Spleen (tissue), 11 donors: ENCODE measurements at regions not wholly inside any gene's neighbourhood (a gene's known extent, or its start where the extent isn't known, plus 50 kb on each side); places are given as distances from the start of the nearest gene placed in this dataset.
"Not testable (repeated sequence)": the region's sequence is repeated elsewhere in the genome, so short reads cannot be mapped to it uniquely, and the experiment has no call there.

Experiments used
- DNase-seq: peaks from one replicate; pipeline ENCODE4 v3.0.0-alpha.2; 2020
- H3K27ac ChIP-seq, 8 donors: fragments of 200-600 bp; sonication (generic) in 7 of 8; 1 replicate in 4 of 8; 2 replicates in 4 of 8; pipeline versions ENCODE4 v1.5.0 to v1.8.0; 2016 to 2021; ENCODE audit warnings: inconsistent platforms in 4 of 8, mild to moderate bottlenecking in 4 of 8, moderate library complexity in 1 of 8
- H3K27me3 ChIP-seq, 7 donors: fragments of 200-600 bp; sonication (generic) in 6 of 7; replicated peaks in 1 of 7; 1 replicate in 4 of 7; 2 replicates in 3 of 7; pipeline versions ENCODE4 v1.5.0 to v1.8.0; 2016 to 2021; ENCODE audit warnings: inconsistent platforms in 3 of 7, mild to moderate bottlenecking in 1 of 7
- H3K36me3 ChIP-seq, 6 donors: fragments of 200-600 bp; sonication (generic) in 5 of 6; 1 replicate in 4 of 6; 2 replicates in 2 of 6; pipeline versions ENCODE4 v1.5.0 to v1.8.0; 2016 to 2021; ENCODE audit warnings: inconsistent platforms in 2 of 6
- H3K4me1 ChIP-seq, 6 donors: fragments of 200-600 bp; sonication (generic) in 5 of 6; 1 replicate in 3 of 6; 2 replicates in 3 of 6; pipeline versions ENCODE4 v1.5.0 to v1.8.0; 2016 to 2021; ENCODE audit warnings: inconsistent platforms in 3 of 6
- H3K4me3 ChIP-seq, 8 donors: fragments of 200-600 bp; sonication (generic) in 7 of 8; 1 replicate in 4 of 8; 2 replicates in 4 of 8; pipeline versions ENCODE4 v1.5.0 to v1.8.0; 2016 to 2021; ENCODE audit warnings: inconsistent platforms in 4 of 8, mild to moderate bottlenecking in 4 of 8, moderate library complexity in 2 of 8
- H3K9me3 ChIP-seq, 8 donors: fragments of 200-600 bp; sonication (generic) in 7 of 8; 1 replicate in 4 of 8; 2 replicates in 4 of 8; pipeline versions ENCODE4 v1.5.0 to v1.8.0; 2016 to 2021; ENCODE audit warnings: inconsistent platforms in 4 of 8
- WGBS, 5 donors: extraction: QIAGEN DNeasy Blood & Tissue Kit in 3 of 5; methylation state at CpG; one replicate each; pipeline versions ENCODE4 v1.1.5 to v1.1.7; 2013 to 2018; 5-methylcytosine and 5-hydroxymethylcytosine counted together
- intact Hi-C: fragments of 100-400 bp; cut with DNase I; formaldehyde crosslinking; loops from one replicate; pipeline ENCODE4 v1.15.0; 2023; ENCODE audit warnings: low total_unique reads
- TF ChIP-seq, protein P1 (sequence below), 11 experiments: fragments of 200-600 bp in 7 of 11; fragments of 450-650 bp in 4 of 11; sonication (generic) in 4 of 11; IDR thresholded peaks in 8 of 11; conservative IDR thresholded peaks in 3 of 11; 1 replicate in 7 of 11; 2 replicates in 4 of 11; pipeline versions ENCODE4 v1.4.0 to v1.8.0; 2016 to 2021; ENCODE audit warnings: antibody characterized with exemption in 11 of 11, inconsistent platforms in 4 of 11, mild to moderate bottlenecking in 1 of 11
- donor health status: healthy with polysubstance abuse.
- donor health status: DM: no; HTN: no; CAD: no; lungs with moderate emphysema.
- donor health status: DM: no; HTN: no; CAD: no.
- donor health status: Bipolar disorder and iron deficiency.
- donor health status: healthy.
- donor health status: DM: no; HTN: no; CAD: no.
- donor health status: DM: yes; HTN: yes; CAD: no.

GRCh38 chr4:8984641-8985040, 113.0 kb upstream of the HMX1 start:
- H3K27ac ChIP-seq, H3K36me3 ChIP-seq, intact Hi-C loops, H3K4me3 ChIP-seq, H3K27me3 ChIP-seq, H3K9me3 ChIP-seq, H3K4me1 ChIP-seq: not testable (repeated sequence)
- peak; percentile 47 for DNase-seq
- 84 to 94% (median 87%) methylated on average over 11 of the region's 11 CpGs for WGBS, 5 donors

GRCh38 chr4:8983921-8984320, 112.3 kb upstream of the HMX1 start:
- intact Hi-C loops: not testable (repeated sequence)
- 89 to 93% (median 92%) methylated on average over 7 to 12 of the region's 12 CpGs for WGBS, 5 donors
- peak; percentile 9 for DNase-seq

GRCh38 chr4:8976466-8977128, 105.0 kb upstream of the HMX1 start:
- intact Hi-C loops, H3K4me3 ChIP-seq, H3K9me3 ChIP-seq, H3K27me3 ChIP-seq, H3K4me1 ChIP-seq, H3K36me3 ChIP-seq, DNase-seq, H3K27ac ChIP-seq: not testable (repeated sequence)
- WGBS, 5 donors: 80 to 87% (median 82%) methylated on average over 18 to 24 of the region's 24 CpGs

More at GRCh38 chr4:8983921-8984320, 112.3 kb upstream of the HMX1 start:
- not testable (repeated sequence) for H3K4me3 ChIP-seq, H3K27ac ChIP-seq, H3K4me1 ChIP-seq, H3K27me3 ChIP-seq, H3K9me3 ChIP-seq, H3K36me3 ChIP-seq

DNA sequence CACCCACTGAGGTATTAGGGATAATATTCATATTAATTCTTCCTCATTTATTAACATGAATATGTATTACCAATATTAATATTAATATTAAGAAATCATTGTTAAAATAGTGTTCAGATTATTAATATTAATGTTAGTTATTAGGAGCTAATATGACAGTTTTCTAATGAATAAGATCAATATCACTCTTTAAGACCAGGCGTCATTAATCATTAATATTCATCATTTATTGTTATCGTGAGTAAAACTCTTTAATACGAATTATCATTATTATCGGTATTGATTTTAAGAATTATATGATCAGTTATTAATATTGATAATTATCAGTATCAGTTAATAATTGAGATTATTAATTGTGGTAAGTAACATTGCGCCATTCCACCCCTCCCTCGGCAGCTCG, 101.0 kb upstream of the HMX1 start:
- H3K27me3 ChIP-seq, intact Hi-C loops: not testable (repeated sequence)

DNA sequence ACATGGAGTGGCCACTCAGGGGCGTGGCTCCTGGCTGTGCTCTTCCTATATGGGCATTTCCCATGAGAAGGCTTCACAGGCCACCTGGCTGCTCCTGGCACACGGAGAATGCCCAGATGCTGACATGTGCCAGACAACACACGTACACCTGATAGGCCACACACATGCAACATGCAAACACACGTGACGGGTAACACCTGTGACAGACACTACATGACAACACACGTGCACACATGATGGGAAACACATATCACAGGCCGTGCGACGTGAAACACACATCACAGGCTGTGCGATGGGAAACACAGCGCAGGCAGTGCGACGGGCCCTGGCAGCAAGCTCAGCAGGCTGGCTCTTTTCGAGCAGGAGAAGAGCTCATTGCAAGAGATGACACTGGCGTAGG, 94.3 kb upstream of the HMX1 start:
- H3K4me3 ChIP-seq, H3K9me3 ChIP-seq, H3K4me1 ChIP-seq, intact Hi-C loops, H3K36me3 ChIP-seq, H3K27ac ChIP-seq, DNase-seq: not testable (repeated sequence)
- WGBS, 5 donors: 82 to 96% (median 90%) methylated on average over 4 to 15 of the region's 15 CpGs
- H3K27me3 ChIP-seq: peaks cover 0 to 46% (median 12%) of the 10 kb centered on the region in 7 donors

More for the DNA sequence above, 101.0 kb upstream of the HMX1 start:
- not testable (repeated sequence) for H3K27ac ChIP-seq, H3K4me1 ChIP-seq, H3K9me3 ChIP-seq, H3K4me3 ChIP-seq, DNase-seq, H3K36me3 ChIP-seq
- 90 to 93% (median 92%) methylated on average over 7 of the region's 7 CpGs for WGBS, 5 donors

DNA sequence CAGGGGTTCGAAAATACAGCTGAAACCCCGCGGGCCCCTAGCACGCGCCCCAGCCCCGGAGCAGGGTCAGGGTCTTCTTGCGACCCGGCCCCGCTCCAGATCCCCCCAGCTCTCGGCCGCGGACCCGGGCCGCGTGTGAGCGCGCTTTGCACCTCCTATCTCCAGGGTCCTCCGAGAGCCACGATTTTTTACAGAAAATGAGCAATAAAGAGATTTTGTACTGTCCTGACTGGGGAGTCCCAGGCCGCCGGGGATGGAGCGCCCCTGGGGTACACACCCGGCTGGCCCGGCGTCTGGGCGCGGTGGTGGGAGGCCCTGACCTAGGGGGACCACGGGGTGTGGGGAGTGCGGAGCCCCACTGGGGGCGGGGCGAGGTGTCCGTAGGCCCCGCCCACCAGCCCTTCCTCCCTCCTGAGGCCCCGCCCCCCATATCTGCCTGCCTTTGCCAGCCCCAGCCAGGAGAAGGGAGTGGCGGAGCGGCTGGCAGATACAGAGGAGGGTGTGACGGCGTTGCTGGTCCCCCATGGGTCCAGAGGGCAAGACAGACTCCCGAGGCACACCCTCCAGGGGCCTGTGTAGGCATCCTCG, 92.7 kb upstream of the HMX1 start:
- H3K9me3 ChIP-seq, H3K36me3 ChIP-seq, DNase-seq, intact Hi-C loops, H3K27ac ChIP-seq, H3K4me1 ChIP-seq: not testable (repeated sequence)
- H3K4me3 ChIP-seq: peak overlapping the region in 1 of 8 donors; percentile 37
- 0 to 15% (median 9%) methylated on average over 1 to 40 of the region's 40 CpGs for WGBS, 5 donors
- peaks cover 0 to 54% (median 12%) of the 10 kb centered on the region in 7 donors for H3K27me3 ChIP-seq

GRCh38 chr4:8963533-8963932, 91.9 kb upstream of the HMX1 start:
- H3K4me1 ChIP-seq, H3K27ac ChIP-seq, intact Hi-C loops, H3K36me3 ChIP-seq, H3K9me3 ChIP-seq, DNase-seq: not testable (repeated sequence)
- Histone ChIP-seq H3K27me3 (peaks cover 0 to 62% (median 12%) of the 10 kb centered on the region in 7 donors), H3K4me3 (peak overlapping the region in 1 of 8 donors; percentile 37)
- 2 to 8% (median 5%) methylated on average over 27 to 41 of the region's 41 CpGs for WGBS, 5 donors

- H3K4me1 ChIP-seq, H3K4me3 ChIP-seq, H3K9me3 ChIP-seq, intact Hi-C loops, H3K36me3 ChIP-seq, H3K27ac ChIP-seq, DNase-seq: not testable (repeated sequence)
- TF ChIP-seq, protein P1, sequence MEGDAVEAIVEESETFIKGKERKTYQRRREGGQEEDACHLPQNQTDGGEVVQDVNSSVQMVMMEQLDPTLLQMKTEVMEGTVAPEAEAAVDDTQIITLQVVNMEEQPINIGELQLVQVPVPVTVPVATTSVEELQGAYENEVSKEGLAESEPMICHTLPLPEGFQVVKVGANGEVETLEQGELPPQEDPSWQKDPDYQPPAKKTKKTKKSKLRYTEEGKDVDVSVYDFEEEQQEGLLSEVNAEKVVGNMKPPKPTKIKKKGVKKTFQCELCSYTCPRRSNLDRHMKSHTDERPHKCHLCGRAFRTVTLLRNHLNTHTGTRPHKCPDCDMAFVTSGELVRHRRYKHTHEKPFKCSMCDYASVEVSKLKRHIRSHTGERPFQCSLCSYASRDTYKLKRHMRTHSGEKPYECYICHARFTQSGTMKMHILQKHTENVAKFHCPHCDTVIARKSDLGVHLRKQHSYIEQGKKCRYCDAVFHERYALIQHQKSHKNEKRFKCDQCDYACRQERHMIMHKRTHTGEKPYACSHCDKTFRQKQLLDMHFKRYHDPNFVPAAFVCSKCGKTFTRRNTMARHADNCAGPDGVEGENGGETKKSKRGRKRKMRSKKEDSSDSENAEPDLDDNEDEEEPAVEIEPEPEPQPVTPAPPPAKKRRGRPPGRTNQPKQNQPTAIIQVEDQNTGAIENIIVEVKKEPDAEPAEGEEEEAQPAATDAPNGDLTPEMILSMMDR (IDR thresholded peaks at IDR 0.05 in 8 of 11, conservative IDR thresholded peaks at IDR 0.05 in 3 of 11): peak in 5 of 11 experiments; percentile 10 to 47 (median 30)
- H3K27me3 ChIP-seq: peaks cover 0 to 65% (median 12%) of the 10 kb centered on the region in 7 donors
- WGBS, 5 donors: 6 to 32% (median 11%) methylated on average over 6 to 11 of the region's 11 CpGs
Measured at GRCh38 chr4:8961343-8961742, 89.7 kb upstream of the HMX1 start.

DNA sequence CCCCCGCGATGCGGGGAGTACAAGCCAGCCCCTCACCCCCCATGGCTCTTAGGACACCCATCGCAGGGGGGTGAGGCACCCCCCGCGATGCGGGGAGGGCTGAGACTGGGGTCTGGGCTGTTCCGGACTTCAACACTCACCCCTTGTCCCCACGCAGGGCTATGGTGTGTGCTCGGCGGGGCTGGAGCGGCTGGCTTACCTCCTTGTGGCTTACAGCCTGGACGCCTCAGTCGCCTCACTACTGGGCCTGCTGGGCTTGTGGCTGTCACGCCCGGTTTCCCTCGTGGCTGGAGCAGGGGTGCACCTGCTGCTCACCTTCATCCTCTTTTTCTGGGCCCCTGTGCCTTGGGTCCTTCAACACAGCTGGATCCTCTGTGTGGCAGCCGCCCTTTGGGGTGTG, 87.8 kb upstream of the HMX1 start:
- H3K27me3 ChIP-seq: peaks cover 0 to 52% (median 10%) of the 10 kb centered on the region in 7 donors
- H3K36me3 ChIP-seq, H3K4me3 ChIP-seq, DNase-seq, H3K4me1 ChIP-seq, intact Hi-C loops, H3K27ac ChIP-seq, H3K9me3 ChIP-seq: not testable (repeated sequence)
- 67 to 86% (median 68%) methylated on average over 8 to 18 of the region's 18 CpGs for WGBS, 5 donors

GRCh38 chr4:8954001-8954400, 82.4 kb upstream of the HMX1 start:
- H3K36me3 ChIP-seq, H3K27ac ChIP-seq, H3K9me3 ChIP-seq, H3K4me1 ChIP-seq, DNase-seq, H3K4me3 ChIP-seq, intact Hi-C loops: not testable (repeated sequence)
- 87 to 93% (median 89%) methylated on average over 15 to 16 of the region's 16 CpGs for WGBS, 5 donors
- peaks cover 0 to 11% (median 0%) of the 10 kb centered on the region in 7 donors for H3K27me3 ChIP-seq
